ENCODE measurements at regions not wholly inside any gene's neighbourhood (a gene's known extent, or its start where the extent isn't known, plus 50 kb on each side); places are given as distances from the start of the nearest gene placed in this dataset.

DNA sequence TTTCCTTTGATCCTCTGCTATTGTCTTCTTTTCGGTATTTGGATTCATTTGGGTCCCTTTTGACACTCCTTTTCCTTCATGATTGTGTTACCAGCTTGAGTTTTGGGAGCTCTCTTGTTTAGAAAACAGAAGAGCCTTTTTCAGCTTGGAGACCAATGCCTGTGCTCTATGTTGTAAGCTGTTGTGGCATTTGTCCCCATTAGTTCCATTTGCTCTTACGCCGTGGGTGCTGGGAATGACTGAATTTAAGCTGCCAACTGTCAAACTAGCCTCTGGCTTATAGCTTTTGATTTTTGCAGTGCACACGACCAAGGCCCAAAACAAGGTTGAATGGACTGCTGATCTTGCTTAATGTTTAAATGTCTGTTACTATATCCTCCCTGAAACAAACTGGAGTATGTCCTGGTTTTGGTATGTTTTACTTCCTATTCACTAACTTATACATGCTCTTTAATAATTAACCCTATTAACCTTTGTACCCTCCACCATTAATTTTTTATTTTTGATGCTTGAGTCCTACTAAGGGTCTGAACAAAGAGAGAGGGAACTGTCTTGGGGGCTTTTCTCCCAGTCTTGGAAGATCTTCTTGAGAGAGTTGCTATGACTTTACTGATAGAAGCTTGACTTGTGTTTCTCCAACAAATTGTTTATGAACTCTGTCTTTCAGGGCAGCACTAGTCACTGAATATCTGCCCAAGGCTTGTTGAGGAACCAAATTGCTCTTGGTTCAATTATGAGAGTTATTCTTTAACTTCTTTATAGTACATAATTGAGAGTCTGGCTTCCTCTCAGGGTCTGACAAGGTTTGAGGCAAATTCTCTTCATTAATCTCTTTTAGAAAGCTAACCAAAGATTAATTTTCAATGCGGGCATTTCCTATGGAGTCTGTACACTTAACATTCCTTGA, 100.3 kb upstream of the SIRPG start:
- TF ChIP-seq EZH2 (IDR thresholded peaks at IDR 0.05; ENCODE audit: low read length, unreplicated experiment) (no peak), EZH2phosphoT487 (IDR thresholded peaks at IDR 0.05; ENCODE audit: borderline replicate concordance, low read length) (no peak)
- TF ChIP-seq, protein P1, sequence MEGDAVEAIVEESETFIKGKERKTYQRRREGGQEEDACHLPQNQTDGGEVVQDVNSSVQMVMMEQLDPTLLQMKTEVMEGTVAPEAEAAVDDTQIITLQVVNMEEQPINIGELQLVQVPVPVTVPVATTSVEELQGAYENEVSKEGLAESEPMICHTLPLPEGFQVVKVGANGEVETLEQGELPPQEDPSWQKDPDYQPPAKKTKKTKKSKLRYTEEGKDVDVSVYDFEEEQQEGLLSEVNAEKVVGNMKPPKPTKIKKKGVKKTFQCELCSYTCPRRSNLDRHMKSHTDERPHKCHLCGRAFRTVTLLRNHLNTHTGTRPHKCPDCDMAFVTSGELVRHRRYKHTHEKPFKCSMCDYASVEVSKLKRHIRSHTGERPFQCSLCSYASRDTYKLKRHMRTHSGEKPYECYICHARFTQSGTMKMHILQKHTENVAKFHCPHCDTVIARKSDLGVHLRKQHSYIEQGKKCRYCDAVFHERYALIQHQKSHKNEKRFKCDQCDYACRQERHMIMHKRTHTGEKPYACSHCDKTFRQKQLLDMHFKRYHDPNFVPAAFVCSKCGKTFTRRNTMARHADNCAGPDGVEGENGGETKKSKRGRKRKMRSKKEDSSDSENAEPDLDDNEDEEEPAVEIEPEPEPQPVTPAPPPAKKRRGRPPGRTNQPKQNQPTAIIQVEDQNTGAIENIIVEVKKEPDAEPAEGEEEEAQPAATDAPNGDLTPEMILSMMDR (conservative IDR thresholded peaks at IDR 0.05; ENCODE audit: low read depth, low read length) = no peak
- POLR2A ChIA-PET (ENCODE audit: unreplicated experiment) = no interaction called here
- DNase-seq = no peak
- no peak for ATAC-seq
- Histone ChIP-seq H3K27me3 (ENCODE audit: low read length) (no peaks in the 10 kb centered on the region), H3K27ac (ENCODE audit: low read length) (no peak overlapping the region), H3K36me3 (ENCODE audit: low read depth, low read length) (no peaks in the 10 kb centered on the region), H3K4me3 (ENCODE audit: low read length) (no peak overlapping the region), H3K9me2 (replicated peaks; ENCODE audit: low read length) (no peaks in the 10 kb centered on the region), H3K9me3 (ENCODE audit: low read length) (no peaks in the 10 kb centered on the region), H2AFZ (ENCODE audit: low read length) (no peak overlapping the region; the same call in 1 of the 2 replicates), H3K9ac (ENCODE audit: low read length) (no peak overlapping the region), H3K4me1 (ENCODE audit: insufficient read depth, low read length) (peaks cover 35% of the 10 kb centered on the region), H4K20me1 (ENCODE audit: low read length) (no peaks in the 10 kb centered on the region), H3F3A (ENCODE audit: low read length, unreplicated experiment) (no peaks in the 10 kb centered on the region), H3K4me2 (ENCODE audit: low read length) (no peak overlapping the region), H3K79me2 (ENCODE audit: low read length) (no peaks in the 10 kb centered on the region)
- no TSS peak for BruUV-seq (replicated peaks)
- CTCF ChIA-PET = interaction anchor here (0.6 to 1.2 kb wide), 2 partner anchors 19 to 188 kb away, joined by 3 to 4 read pairs; no protein-coding TSS in a partner anchor
- intact Hi-C loops (cut with micrococcal nuclease) = no loop called here

DNA sequence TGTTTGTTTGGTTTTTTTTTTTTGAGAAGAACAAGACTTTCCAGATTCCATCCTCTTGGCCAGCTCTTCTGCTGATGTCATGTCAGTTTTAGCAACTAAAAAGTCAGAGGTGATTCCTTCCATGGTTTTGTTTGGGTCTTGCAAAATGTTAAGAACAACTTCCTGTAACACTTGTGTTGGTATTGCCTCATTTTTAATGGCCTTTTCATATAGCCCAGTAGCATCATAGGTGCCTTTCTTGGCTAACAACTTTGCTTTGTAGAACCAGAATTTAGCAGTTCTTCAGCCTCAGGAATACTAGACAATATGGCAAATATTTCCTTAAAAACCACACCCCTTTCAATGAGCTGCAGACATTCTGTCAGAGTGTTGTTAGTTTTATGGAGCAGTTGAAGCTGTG, 99.5 kb upstream of the SIRPG start:
- ChIA-PET CTCF (interaction anchor here (1.2 kb wide), 1 partner anchor 20 kb away, joined by 4 read pairs; no protein-coding TSS in a partner anchor), POLR2A (ENCODE audit: unreplicated experiment) (no interaction called here)
- ATAC-seq (no peak), DNase-seq (peak; percentile 39)
- no peak overlapping the region for H3K9ac ChIP-seq (ENCODE audit: low read length)
- no peak overlapping the region for H3K27ac ChIP-seq (ENCODE audit: low read length)
- no peaks in the 10 kb centered on the region; the same call in 1 of the 2 replicates for H3K36me3 ChIP-seq (ENCODE audit: low read depth, low read length)
- no peak for TF ChIP-seq EZH2phosphoT487 (IDR thresholded peaks at IDR 0.05; ENCODE audit: borderline replicate concordance, low read length)
- TF ChIP-seq, protein P1 (conservative IDR thresholded peaks at IDR 0.05; ENCODE audit: low read depth, low read length) = no peak
- TF ChIP-seq EZH2 (IDR thresholded peaks at IDR 0.05; ENCODE audit: low read length, unreplicated experiment) = no peak
- H3K79me2 ChIP-seq (ENCODE audit: low read length) = no peaks in the 10 kb centered on the region
- H3K4me3 ChIP-seq (ENCODE audit: low read length) = no peak overlapping the region
- no peaks in the 10 kb centered on the region for H3F3A ChIP-seq (ENCODE audit: low read length, unreplicated experiment)
- H3K27me3 ChIP-seq (ENCODE audit: low read length) = no peaks in the 10 kb centered on the region
- no peak overlapping the region for H3K4me2 ChIP-seq (ENCODE audit: low read length)
- H4K20me1 ChIP-seq (ENCODE audit: low read length) = no peaks in the 10 kb centered on the region
- no TSS peak for BruUV-seq (replicated peaks)
- peaks cover 31% of the 10 kb centered on the region for H3K4me1 ChIP-seq (ENCODE audit: insufficient read depth, low read length)
- intact Hi-C loops (cut with micrococcal nuclease) = no loop called here
- H3K9me2 ChIP-seq (replicated peaks; ENCODE audit: low read length) = no peaks in the 10 kb centered on the region
- no peaks in the 10 kb centered on the region for H3K9me3 ChIP-seq (ENCODE audit: low read length)
- no peak overlapping the region for H2AFZ ChIP-seq (ENCODE audit: low read length)

DNA sequence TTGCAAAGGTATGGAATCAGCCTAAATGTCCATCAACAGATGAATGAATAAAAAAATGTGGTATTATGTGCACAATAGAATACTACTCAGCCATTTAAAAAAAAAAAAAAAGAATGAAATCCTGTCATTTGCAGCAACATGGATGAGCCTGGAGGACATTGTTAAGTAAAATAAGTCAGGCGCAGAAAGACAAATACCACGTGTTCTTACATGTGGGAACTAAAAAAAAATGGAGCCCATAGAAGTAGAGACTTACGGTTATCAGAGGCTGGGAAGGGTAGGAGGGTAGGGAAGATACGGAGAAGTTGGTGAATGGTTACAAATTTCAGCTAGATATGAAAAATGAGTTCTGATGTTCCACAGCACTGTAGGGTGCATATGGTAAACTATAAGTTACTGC, 97.2 kb upstream of the SIRPG start:
- Histone ChIP-seq H3K4me1 (ENCODE audit: insufficient read depth, low read length) (peaks cover 14% of the 10 kb centered on the region; the same call in 1 of the 2 replicates), H3K9ac (ENCODE audit: low read length) (no peak overlapping the region), H3K27me3 (ENCODE audit: low read length) (no peaks in the 10 kb centered on the region), H3K36me3 (ENCODE audit: low read depth, low read length) (no peaks in the 10 kb centered on the region; the same call in 1 of the 2 replicates), H3K9me2 (replicated peaks; ENCODE audit: low read length) (no peaks in the 10 kb centered on the region), H3K79me2 (ENCODE audit: low read length) (no peaks in the 10 kb centered on the region), H3F3A (ENCODE audit: low read length, unreplicated experiment) (no peaks in the 10 kb centered on the region), H3K4me2 (ENCODE audit: low read length) (no peak overlapping the region), H2AFZ (ENCODE audit: low read length) (no peak overlapping the region), H3K4me3 (ENCODE audit: low read length) (no peak overlapping the region), H4K20me1 (ENCODE audit: low read length) (no peaks in the 10 kb centered on the region), H3K27ac (ENCODE audit: low read length) (no peak overlapping the region), H3K9me3 (ENCODE audit: low read length) (no peaks in the 10 kb centered on the region)
- POLR2A ChIA-PET (ENCODE audit: unreplicated experiment) = no interaction called here
- intact Hi-C loops (cut with micrococcal nuclease) = no loop called here
- ATAC-seq = no peak
- CTCF ChIA-PET = no interaction called here
- TF ChIP-seq, protein P1 (conservative IDR thresholded peaks at IDR 0.05; ENCODE audit: low read depth, low read length) = no peak
- no TSS peak for BruUV-seq (replicated peaks)
- DNase-seq = no peak

Data from PC-3 (cell line).